Gastrocnemius medialis (tissue), 4 donors: ENCODE measurements at regions not wholly inside any gene's neighbourhood (a gene's known extent, or its start where the extent isn't known, plus 50 kb on each side); places are given as distances from the start of the nearest gene placed in this dataset.

ENCODE experiments used
- CTCF ChIP-seq, 5 experiments: fragments of 450-650 bp in 3 of 5; fragments of 200-600 bp in 2 of 5; sonication (generic) in 2 of 5; IDR thresholded peaks in 4 of 5; conservative IDR thresholded peaks in 1 of 5; 1 replicate in 4 of 5; 2 replicates in 1 of 5; pipeline ENCODE4 v1.5.1; 2016 to 2019; ENCODE audit warnings: antibody characterized with exemption in 5 of 5, mild to moderate bottlenecking in 3 of 5, moderate library complexity in 3 of 5
- POLR2A ChIP-seq, 2 donors: fragments of 450-650 bp; IDR thresholded peaks; one replicate each; pipeline ENCODE4 v1.6.1; 2017; ENCODE audit warnings: antibody characterized with exemption in 2 of 2, mild to moderate bottlenecking in 2 of 2, moderate library complexity in 2 of 2

- no peak for TF ChIP-seq CTCF (IDR thresholded peaks at IDR 0.05 in 4 of 5, conservative IDR thresholded peaks at IDR 0.05 in 1 of 5)
- no peak for TF ChIP-seq POLR2A (IDR thresholded peaks at IDR 0.05)
Observed at GRCh38 chr20:40245829-40246228, 443.2 kb downstream of the MAFB start.
